ENCODE measurements at regions not wholly inside any gene's neighbourhood (a gene's known extent, or its start where the extent isn't known, plus 50 kb on each side); places are given as distances from the start of the nearest gene placed in this dataset.

GRCh38 chr2:53442093-53442492 is 325.5 kb upstream of the CHAC2 start:
- TF ChIP-seq CTCF (IDR thresholded peaks at IDR 0.05; ENCODE audit: poor library complexity) = no peak
- TF ChIP-seq EZH2phosphoT487 (IDR thresholded peaks at IDR 0.05; ENCODE audit: low read depth, severe bottlenecking, unreplicated experiment) = no peak
- no peak for TF ChIP-seq EZH2 (IDR thresholded peaks at IDR 0.05; ENCODE audit: borderline replicate concordance)
